ENCODE measurements at regions not wholly inside any gene's neighbourhood (a gene's known extent, or its start where the extent isn't known, plus 50 kb on each side); places are given as distances from the start of the nearest gene placed in this dataset.

DNA sequence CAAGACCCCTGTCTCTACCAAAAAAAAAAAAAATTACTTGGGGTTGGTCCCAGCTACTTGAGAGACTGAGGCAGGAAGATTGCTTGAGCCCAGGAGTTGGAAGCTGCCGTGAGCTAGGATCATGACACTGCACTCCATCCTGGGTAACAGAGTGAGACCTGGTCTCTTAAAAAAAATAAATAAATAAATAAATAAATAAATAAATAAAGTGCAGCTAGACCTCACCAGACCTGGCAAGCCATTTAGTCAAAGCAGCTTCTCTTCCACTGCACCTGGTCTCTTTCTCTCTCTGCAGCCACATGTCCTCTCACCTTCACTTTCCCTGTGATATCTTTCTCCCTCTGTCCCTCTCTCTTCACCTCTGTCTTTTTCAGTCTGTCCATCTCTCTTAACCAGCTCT is 75.2 kb upstream of the CHCHD3 start (continued):
- TF ChIP-seq CREM (IDR thresholded peaks at IDR 0.05; ENCODE audit: low read depth): no peak
- TF ChIP-seq ZNF217 (CRISPR knock-in tag; IDR thresholded peaks at IDR 0.05): no peak
- no peak for TF ChIP-seq MYC (IDR thresholded peaks at IDR 0.05; ENCODE audit: low read depth, low read length)
- no peak for TF ChIP-seq MYC (CRISPR knock-in tag; IDR thresholded peaks at IDR 0.05; ENCODE audit: borderline replicate concordance, low read depth)

DNA sequence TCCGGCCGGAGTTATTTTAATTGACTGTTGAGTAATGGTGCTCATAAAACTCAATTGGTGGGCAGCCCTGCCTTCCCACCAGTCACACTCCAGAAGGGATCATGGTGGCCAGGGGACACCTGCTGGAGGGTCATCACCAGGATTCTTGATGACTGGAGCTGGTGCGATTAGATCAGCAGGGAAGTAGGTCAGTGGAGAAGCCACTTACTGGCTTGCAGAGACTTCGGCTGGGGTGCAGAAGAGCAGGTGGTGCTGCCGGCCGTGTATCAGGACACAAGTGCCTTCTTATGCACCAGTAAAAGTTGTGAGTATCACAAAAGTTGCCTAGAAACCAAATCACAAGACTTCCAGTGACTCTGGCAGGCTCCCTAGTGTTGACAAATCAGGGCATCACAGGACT is 82.6 kb upstream of the CHCHD3 start:
- Histone ChIP-seq H3K9me1 (ENCODE audit: control insufficient read depth, insufficient read depth, low read length) (no peaks in the 10 kb centered on the region), H3K79me2 (ENCODE audit: control insufficient read depth, insufficient read depth, low read length) (no peaks in the 10 kb centered on the region), H2AFZ (ENCODE audit: low read depth, low read length) (no peak overlapping the region), H4K20me1 (replicated peaks; ENCODE audit: control insufficient read depth, insufficient read depth, low read length) (no peaks in the 10 kb centered on the region), H3K4me1 (replicated peaks in 1 of 2; ENCODE audit: control insufficient read depth in 2 of 2, insufficient read depth in 2 of 2, low read length in 2 of 2) (peaks cover 0 to 6% of the 10 kb centered on the region in 2 experiments; a peak in 3 of 5 replicates), H3K27ac (ENCODE audit: extremely low read depth, low read depth, low read length) (no peak overlapping the region), H3K4me2 (ENCODE audit: insufficient read depth, low read length) (no peak overlapping the region), H3K9me3 (replicated peaks; ENCODE audit: control insufficient read depth, insufficient read depth, low read depth, low read length) (no peaks in the 10 kb centered on the region), H3K4me3 (no peak overlapping the region), H3K27me3 (ENCODE audit: control insufficient read depth in 2 of 2, insufficient read depth in 2 of 2, low read length in 2 of 2) (peaks cover 26 to 37% of the 10 kb centered on the region in 2 experiments), H3K36me3 (ENCODE audit: control insufficient read depth, insufficient read depth, low read length) (no peaks in the 10 kb centered on the region), H3K9ac (ENCODE audit: insufficient read depth in 1 of 2, low read depth in 2 of 2, low read length in 2 of 2) (no peak overlapping the region)
- in situ Hi-C loops (cut with MboI) (no loop called here), intact Hi-C loops (cut with micrococcal nuclease) (no loop called here)
- 22% methylated on average over 6 of the region's 6 CpGs for WGBS (ENCODE audit: insufficient coverage, low coverage, missing lambda C conversion rate)
- BruUV-seq (replicated peaks): no TSS peak
- TF ChIP-seq ZNF589 (CRISPR knock-in tag; IDR thresholded peaks at IDR 0.05; ENCODE audit: low read depth) (no peak), ILF3 (IDR thresholded peaks at IDR 0.05; ENCODE audit: borderline replicate concordance) (no peak), NONO (IDR thresholded peaks at IDR 0.05; ENCODE audit: low read depth in 2 of 2, low read length in 1 of 2) (no peak), C11orf30 (IDR thresholded peaks at IDR 0.05; ENCODE audit: low read depth) (no peak), RAD21 (CRISPR knock-in tag; conservative IDR thresholded peaks at IDR 0.05 in 1 of 2, IDR thresholded peaks at IDR 0.05 in 1 of 2) (peak in 1 of 2 experiments; percentile 30; a peak in 2 of 4 replicates)
- TF ChIP-seq, protein P1, sequence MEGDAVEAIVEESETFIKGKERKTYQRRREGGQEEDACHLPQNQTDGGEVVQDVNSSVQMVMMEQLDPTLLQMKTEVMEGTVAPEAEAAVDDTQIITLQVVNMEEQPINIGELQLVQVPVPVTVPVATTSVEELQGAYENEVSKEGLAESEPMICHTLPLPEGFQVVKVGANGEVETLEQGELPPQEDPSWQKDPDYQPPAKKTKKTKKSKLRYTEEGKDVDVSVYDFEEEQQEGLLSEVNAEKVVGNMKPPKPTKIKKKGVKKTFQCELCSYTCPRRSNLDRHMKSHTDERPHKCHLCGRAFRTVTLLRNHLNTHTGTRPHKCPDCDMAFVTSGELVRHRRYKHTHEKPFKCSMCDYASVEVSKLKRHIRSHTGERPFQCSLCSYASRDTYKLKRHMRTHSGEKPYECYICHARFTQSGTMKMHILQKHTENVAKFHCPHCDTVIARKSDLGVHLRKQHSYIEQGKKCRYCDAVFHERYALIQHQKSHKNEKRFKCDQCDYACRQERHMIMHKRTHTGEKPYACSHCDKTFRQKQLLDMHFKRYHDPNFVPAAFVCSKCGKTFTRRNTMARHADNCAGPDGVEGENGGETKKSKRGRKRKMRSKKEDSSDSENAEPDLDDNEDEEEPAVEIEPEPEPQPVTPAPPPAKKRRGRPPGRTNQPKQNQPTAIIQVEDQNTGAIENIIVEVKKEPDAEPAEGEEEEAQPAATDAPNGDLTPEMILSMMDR (IDR thresholded peaks at IDR 0.05 in 2 of 3, conservative IDR thresholded peaks at IDR 0.05 in 1 of 3; ENCODE audit: insufficient read depth in 2 of 3, low read depth in 1 of 3, low read length in 3 of 3): peak in 1 of 3 experiments; percentile 18; a peak in 1 of 6 replicates
- FAIRE-seq (no peak), ATAC-seq (peak; percentile 51; the same call in 2 of the 3 replicates), DNase-seq (ENCODE audit: extremely low read depth in 1 of 4, low spot score in 3 of 4) (peak in 1 of 4 experiments; percentile 10)
- CTCF ChIA-PET (ENCODE audit: low intra/inter-chr PET ratio): interaction anchor here (0.6 kb wide), 1 partner anchor 796 kb away, joined by 3 read pairs; no protein-coding TSS in a partner anchor
- POLR2A ChIA-PET: no interaction called here
